Endothelial cell of umbilical vein (primary cell): ENCODE measurements at regions not wholly inside any gene's neighbourhood (a gene's known extent, or its start where the extent isn't known, plus 50 kb on each side); places are given as distances from the start of the nearest gene placed in this dataset.

Experiments
- BruUV-seq: library from RNA; stranded (reverse); fragments of 400-500 nt; replicated peaks from 2 replicates; lab custom pipeline; 2021; lab: Mats Ljungman, UMichigan
- CTCF ChIA-PET: fragments of 300-600, 350-600 bp; sonication (Branson Sonifier 250); formaldehyde crosslinking; loops from one replicate; lab custom pipeline; 2021; ENCODE audit warnings: antibody characterized with exemption, inconsistent platforms; lab: Charles Lee
- POLR2A ChIA-PET: fragments of 300-600, 350-600 bp; sonication (Branson Sonifier 250); formaldehyde crosslinking; loops from one replicate; lab custom pipeline; 2021; ENCODE audit warnings: antibody characterized with exemption, inconsistent platforms; lab: Charles Lee
- DNase-seq: peaks from one replicate; pipeline ENCODE4 v3.0.0-alpha.2; 2011; ENCODE audit warnings: low read depth, low spot score
- FAIRE-seq: peaks from 2 replicates; lab custom pipeline; 2011; peaks lifted over from hg19 to GRCh38; lab: Jason Lieb, UNC
- H2AFZ ChIP-seq: 2 replicates; pipeline ENCODE4 v1.6.0; 2012; ENCODE audit warnings: low read depth, low read length, control low read depth, inconsistent platforms
- H3K27ac ChIP-seq: 2 replicates; pipeline ENCODE4 v1.5.1; 2011; ENCODE audit warnings: low read depth, mild to moderate bottlenecking, control low read depth, low read length, moderate library complexity; ENCODE audit not compliant: insufficient read depth
- H3K27me3 ChIP-seq, 2 experiments: 2 replicates each; pipeline versions ENCODE4 v1.6.0 to v1.6.1; 2011; ENCODE audit warnings: low read length in 2 of 2, mixed read lengths in 1 of 2; ENCODE audit not compliant: control insufficient read depth in 2 of 2, insufficient read depth in 2 of 2
- H3K36me3 ChIP-seq, 2 experiments: 2 replicates in 1 of 2; 3 replicates in 1 of 2; pipeline ENCODE4 v1.5.1; 2011; ENCODE audit warnings: low read length in 2 of 2, mild to moderate bottlenecking in 1 of 2, moderate library complexity in 1 of 2; ENCODE audit not compliant: control insufficient read depth in 2 of 2, insufficient read depth in 2 of 2; ENCODE audit errors: extremely low read depth in 1 of 2
- H3K4me1 ChIP-seq: 3 replicates; pipeline ENCODE4 v1.5.1; 2011; ENCODE audit warnings: mild to moderate bottlenecking, low read length; ENCODE audit not compliant: control insufficient read depth, insufficient read depth; ENCODE audit errors: extremely low read depth
- H3K4me2 ChIP-seq: 2 replicates; pipeline ENCODE4 v1.6.1; 2011; ENCODE audit warnings: low read length, control low read depth, mixed read lengths; ENCODE audit not compliant: insufficient read depth
- H3K4me3 ChIP-seq, 3 experiments: fragments of 200-600 bp in 1 of 3; sonication (generic), shearing (Covaris generic) in 1 of 3; replicated peaks in 1 of 3; 2 replicates each; pipeline ENCODE4 v1.5.1; 2011 to 2016; ENCODE audit warnings: control low read depth in 3 of 3, low read length in 3 of 3, mild to moderate bottlenecking in 2 of 3, inconsistent platforms in 1 of 3, low read depth in 1 of 3, moderate library complexity in 1 of 3; ENCODE audit not compliant: insufficient read depth in 1 of 3
- H3K79me2 ChIP-seq: 2 replicates; pipeline ENCODE4 v1.6.0; 2012; ENCODE audit warnings: low read length, inconsistent platforms; ENCODE audit not compliant: control insufficient read depth, insufficient read depth
- H3K9ac ChIP-seq: replicated peaks from 2 replicates; pipeline ENCODE3; 2011; ENCODE audit warnings: low read length, control low read depth; ENCODE audit not compliant: insufficient read depth; ENCODE audit errors: extremely low read depth
- H3K9me1 ChIP-seq: replicated peaks from 3 replicates; pipeline ENCODE4 v1.6.0; 2011; ENCODE audit warnings: mild to moderate bottlenecking, low read length; ENCODE audit not compliant: control insufficient read depth, insufficient read depth; ENCODE audit errors: extremely low read depth
- H3K9me3 ChIP-seq: replicated peaks from 2 replicates; pipeline ENCODE4 v1.5.1; 2012; ENCODE audit warnings: low read length, inconsistent platforms; ENCODE audit not compliant: control insufficient read depth, insufficient read depth
- H4K20me1 ChIP-seq: replicated peaks from 2 replicates; pipeline ENCODE3; 2011; ENCODE audit warnings: mild to moderate bottlenecking, low read length; ENCODE audit not compliant: control insufficient read depth, insufficient read depth; ENCODE audit errors: extremely low read depth
- EZH2 ChIP-seq: IDR thresholded peaks from 2 replicates; pipeline ENCODE4 v1.6.1; 2012; ENCODE audit warnings: borderline replicate concordance, low read depth, mild to moderate bottlenecking, moderate library complexity, low read length, inconsistent platforms; ENCODE audit not compliant: severe bottlenecking
- FOS ChIP-seq: IDR thresholded peaks from 2 replicates; pipeline ENCODE4 v1.6.1; 2011; ENCODE audit warnings: mild to moderate bottlenecking, low read length, moderate library complexity, borderline replicate concordance; ENCODE audit not compliant: insufficient read depth
- GATA2 ChIP-seq: IDR thresholded peaks from 2 replicates; pipeline ENCODE4 v1.7.0; 2011; ENCODE audit warnings: low read depth, mild to moderate bottlenecking, moderate library complexity, mixed read lengths, low read length; ENCODE audit not compliant: insufficient read length, insufficient read depth
- JUN ChIP-seq: IDR thresholded peaks from 2 replicates; pipeline ENCODE4 v1.6.1; 2011; ENCODE audit warnings: borderline replicate concordance, low read depth; ENCODE audit not compliant: insufficient read length, insufficient read depth
- MYC ChIP-seq: IDR thresholded peaks from one replicate; pipeline ENCODE4 v1.6.1; 2011; ENCODE audit warnings: mild to moderate bottlenecking, low read depth, low read length
- POLR2A ChIP-seq: IDR thresholded peaks from 2 replicates; pipeline ENCODE4 v1.6.1; 2012; ENCODE audit warnings: low read depth, mild to moderate bottlenecking, control low read depth, low read length
- POLR2AphosphoS5 ChIP-seq: IDR thresholded peaks from 2 replicates; pipeline ENCODE4 v1.6.1; 2012; ENCODE audit warnings: low read depth, mild to moderate bottlenecking, control low read depth, low read length, moderate library complexity; ENCODE audit not compliant: insufficient read depth
- dilution Hi-C: fragments of 300-500 bp; cut with MboI; formaldehyde crosslinking; loops from one replicate; pipeline ENCODE4 v1.15.0; 2019; ENCODE audit warnings: low sequenced_read_pairs; ENCODE audit not compliant: extremely low pct_ligation_motif_present
- intact Hi-C: fragments of 100-400 bp; cut with micrococcal nuclease; formaldehyde crosslinking; loops from one replicate; pipeline ENCODE4 v1.10.0; 2022
- TF ChIP-seq, protein P1 (sequence below): IDR thresholded peaks from 2 replicates; pipeline ENCODE4 v1.6.1; 2011; ENCODE audit not compliant: insufficient read depth, insufficient read length
- TF ChIP-seq, protein P2 (sequence below), 2 donors: IDR thresholded peaks; 1 replicate in 1 of 2; 2 replicates in 1 of 2; pipeline ENCODE4 v1.5.1; 2011; ENCODE audit warnings: low read length in 2 of 2, mild to moderate bottlenecking in 2 of 2, moderate library complexity in 2 of 2, control low read depth in 1 of 2, inconsistent platforms in 1 of 2, low read depth in 1 of 2; ENCODE audit not compliant: insufficient read depth in 1 of 2; ENCODE audit errors: extremely low read depth in 1 of 2

DNA sequence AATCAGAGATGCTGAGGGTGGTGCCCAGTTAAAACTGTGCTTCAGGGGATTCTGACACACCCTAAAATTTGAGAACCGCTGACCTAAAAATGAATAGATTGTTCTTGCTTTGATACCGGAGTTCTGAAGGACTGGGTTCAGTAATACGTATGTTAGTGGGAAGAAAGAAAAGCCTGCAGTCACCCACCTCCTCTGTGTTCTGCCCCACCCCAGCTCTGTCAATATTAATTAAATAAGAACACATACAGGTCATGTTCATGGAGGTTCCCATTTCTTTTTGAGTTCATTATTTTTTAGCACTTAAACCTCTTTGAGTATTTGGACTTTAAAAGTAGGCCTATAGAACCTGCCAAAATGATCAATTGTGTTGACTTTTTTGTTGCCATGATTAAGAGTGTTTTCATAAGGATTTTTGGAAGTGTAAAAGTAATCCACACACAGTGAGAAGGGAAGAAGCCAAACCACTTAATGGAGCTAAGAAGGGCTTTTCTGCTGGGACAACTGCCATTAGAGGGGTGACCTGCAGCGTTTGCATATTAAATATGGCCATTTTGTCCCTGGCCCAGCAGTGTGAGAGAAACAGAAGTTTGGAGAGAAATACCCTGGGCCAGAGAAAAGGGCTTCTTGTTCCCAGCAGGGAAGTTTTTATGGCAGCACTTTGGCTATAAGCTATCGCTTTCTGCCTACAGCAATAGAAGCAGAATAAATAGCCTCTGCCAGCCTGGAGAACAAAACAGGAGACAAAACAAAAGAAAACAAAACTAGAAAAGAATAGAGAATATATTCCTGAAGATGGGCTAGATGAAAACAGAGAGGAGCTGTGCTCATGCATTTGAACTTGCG, 80.7 kb upstream of the RNF152 start:
- dilution Hi-C loops = no loop called here
- CTCF ChIA-PET = interaction anchor here (1.0 to 1.1 kb wide), 2 partner anchors 9 to 15 kb away, joined by 3 read pairs; no protein-coding TSS in a partner anchor
- POLR2A ChIA-PET = no interaction called here

More for the DNA sequence above, 80.7 kb upstream of the RNF152 start:
- H3K79me2 ChIP-seq = no peaks in the 10 kb centered on the region
- BruUV-seq = no TSS peak
- no peak overlapping the region for H3K4me3 ChIP-seq
- H3K4me2 ChIP-seq = no peak overlapping the region
- DNase-seq (no peak), FAIRE-seq (no peak)
- no peaks in the 10 kb centered on the region for H3K27me3 ChIP-seq
- TF ChIP-seq EZH2 = no peak
- TF ChIP-seq, protein P1, sequence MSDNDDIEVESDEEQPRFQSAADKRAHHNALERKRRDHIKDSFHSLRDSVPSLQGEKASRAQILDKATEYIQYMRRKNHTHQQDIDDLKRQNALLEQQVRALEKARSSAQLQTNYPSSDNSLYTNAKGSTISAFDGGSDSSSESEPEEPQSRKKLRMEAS = no peak
- TF ChIP-seq POLR2AphosphoS5 = no peak
- no peak for TF ChIP-seq JUN
- no peak for TF ChIP-seq GATA2
- TF ChIP-seq, protein P2, sequence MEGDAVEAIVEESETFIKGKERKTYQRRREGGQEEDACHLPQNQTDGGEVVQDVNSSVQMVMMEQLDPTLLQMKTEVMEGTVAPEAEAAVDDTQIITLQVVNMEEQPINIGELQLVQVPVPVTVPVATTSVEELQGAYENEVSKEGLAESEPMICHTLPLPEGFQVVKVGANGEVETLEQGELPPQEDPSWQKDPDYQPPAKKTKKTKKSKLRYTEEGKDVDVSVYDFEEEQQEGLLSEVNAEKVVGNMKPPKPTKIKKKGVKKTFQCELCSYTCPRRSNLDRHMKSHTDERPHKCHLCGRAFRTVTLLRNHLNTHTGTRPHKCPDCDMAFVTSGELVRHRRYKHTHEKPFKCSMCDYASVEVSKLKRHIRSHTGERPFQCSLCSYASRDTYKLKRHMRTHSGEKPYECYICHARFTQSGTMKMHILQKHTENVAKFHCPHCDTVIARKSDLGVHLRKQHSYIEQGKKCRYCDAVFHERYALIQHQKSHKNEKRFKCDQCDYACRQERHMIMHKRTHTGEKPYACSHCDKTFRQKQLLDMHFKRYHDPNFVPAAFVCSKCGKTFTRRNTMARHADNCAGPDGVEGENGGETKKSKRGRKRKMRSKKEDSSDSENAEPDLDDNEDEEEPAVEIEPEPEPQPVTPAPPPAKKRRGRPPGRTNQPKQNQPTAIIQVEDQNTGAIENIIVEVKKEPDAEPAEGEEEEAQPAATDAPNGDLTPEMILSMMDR (IDR thresholded peaks at IDR 0.05; ENCODE audit: extremely low read depth in 1 of 2, insufficient read depth in 1 of 2, low read depth in 1 of 2, low read length in 2 of 2) = no peak
- no peak for TF ChIP-seq MYC
- TF ChIP-seq POLR2A = no peak
- TF ChIP-seq FOS = no peak
- no peak overlapping the region for H3K27ac ChIP-seq
- H3K36me3 ChIP-seq = no peaks in the 10 kb centered on the region
- H2AFZ ChIP-seq = no peak overlapping the region
- no peak overlapping the region for H3K9ac ChIP-seq
- H3K9me3 ChIP-seq = no peaks in the 10 kb centered on the region
- no peaks in the 10 kb centered on the region for H3K9me1 ChIP-seq
- no peaks in the 10 kb centered on the region for H4K20me1 ChIP-seq
- intact Hi-C loops = no loop called here
- peaks cover 9% of the 10 kb centered on the region for H3K4me1 ChIP-seq
